Chondrocyte (in vitro differentiated cells): ENCODE measurements at regions not wholly inside any gene's neighbourhood (a gene's known extent, or its start where the extent isn't known, plus 50 kb on each side); places are given as distances from the start of the nearest gene placed in this dataset.

Source experiments
- DNase-seq: peaks from one replicate; pipeline ENCODE4 v3.0.0; 2021; ENCODE audit warnings: mixed read lengths, low spot score
- H3K27ac Mint-ChIP-seq: one replicate; pipeline ENCODE4 v1.8.0; 2021; ENCODE audit warnings: mild to moderate bottlenecking, moderate library complexity, mixed read lengths; ENCODE audit not compliant: unreplicated experiment
- H3K27me3 Mint-ChIP-seq: 2 replicates; pipeline ENCODE4 v1.8.0; 2021; ENCODE audit warnings: low read depth, mixed read lengths
- H3K36me3 Mint-ChIP-seq: 2 replicates; pipeline ENCODE4 v1.8.0; 2021; ENCODE audit warnings: low read depth, mixed read lengths
- H3K4me1 Mint-ChIP-seq: 2 replicates; pipeline ENCODE4 v1.8.0; 2021; ENCODE audit warnings: low read depth, mild to moderate bottlenecking, mixed read lengths
- H3K4me3 Mint-ChIP-seq: one replicate; pipeline ENCODE4 v1.8.0; 2021; ENCODE audit warnings: mild to moderate bottlenecking, moderate library complexity, mixed read lengths; ENCODE audit not compliant: unreplicated experiment
- H3K9me3 Mint-ChIP-seq: 2 replicates; pipeline ENCODE4 v1.8.0; 2021; ENCODE audit warnings: low read depth, mixed read lengths
- TF ChIP-seq, protein P1 (sequence below): fragments of 200-600 bp; sonication (generic); IDR thresholded peaks from 2 replicates; pipeline ENCODE4 v1.5.0; 2021; ENCODE audit warnings: antibody characterized with exemption, mild to moderate bottlenecking, moderate library complexity

DNA sequence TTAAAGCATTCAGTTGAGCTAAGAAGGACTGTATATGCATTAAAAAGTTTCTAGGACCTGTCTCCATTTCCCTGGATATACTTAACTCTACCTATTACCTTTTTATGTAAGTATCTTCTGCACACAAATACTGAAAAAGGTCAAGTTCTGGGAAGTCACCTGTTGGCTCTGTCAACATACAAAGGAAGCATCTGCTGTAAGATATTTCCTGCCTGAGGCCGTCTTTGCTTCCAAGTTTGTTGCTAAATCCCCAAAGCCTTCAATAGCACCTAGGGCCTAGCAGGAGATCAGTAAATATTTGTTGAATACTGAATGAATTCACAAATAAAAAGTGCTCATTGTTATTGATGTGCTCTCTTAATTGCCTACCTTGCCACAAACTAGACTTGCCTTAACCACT, 188.4 kb downstream of the DUSP6 start:
- Mint-ChIP-seq H3K27ac (no peak overlapping the region), H3K27me3 (no peaks in the 10 kb centered on the region), H3K4me3 (no peak overlapping the region), H3K36me3 (no peaks in the 10 kb centered on the region), H3K4me1 (peaks cover 23% of the 10 kb centered on the region), H3K9me3 (no peaks in the 10 kb centered on the region)
- TF ChIP-seq, protein P1, sequence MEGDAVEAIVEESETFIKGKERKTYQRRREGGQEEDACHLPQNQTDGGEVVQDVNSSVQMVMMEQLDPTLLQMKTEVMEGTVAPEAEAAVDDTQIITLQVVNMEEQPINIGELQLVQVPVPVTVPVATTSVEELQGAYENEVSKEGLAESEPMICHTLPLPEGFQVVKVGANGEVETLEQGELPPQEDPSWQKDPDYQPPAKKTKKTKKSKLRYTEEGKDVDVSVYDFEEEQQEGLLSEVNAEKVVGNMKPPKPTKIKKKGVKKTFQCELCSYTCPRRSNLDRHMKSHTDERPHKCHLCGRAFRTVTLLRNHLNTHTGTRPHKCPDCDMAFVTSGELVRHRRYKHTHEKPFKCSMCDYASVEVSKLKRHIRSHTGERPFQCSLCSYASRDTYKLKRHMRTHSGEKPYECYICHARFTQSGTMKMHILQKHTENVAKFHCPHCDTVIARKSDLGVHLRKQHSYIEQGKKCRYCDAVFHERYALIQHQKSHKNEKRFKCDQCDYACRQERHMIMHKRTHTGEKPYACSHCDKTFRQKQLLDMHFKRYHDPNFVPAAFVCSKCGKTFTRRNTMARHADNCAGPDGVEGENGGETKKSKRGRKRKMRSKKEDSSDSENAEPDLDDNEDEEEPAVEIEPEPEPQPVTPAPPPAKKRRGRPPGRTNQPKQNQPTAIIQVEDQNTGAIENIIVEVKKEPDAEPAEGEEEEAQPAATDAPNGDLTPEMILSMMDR = no peak
- no peak for DNase-seq

DNA sequence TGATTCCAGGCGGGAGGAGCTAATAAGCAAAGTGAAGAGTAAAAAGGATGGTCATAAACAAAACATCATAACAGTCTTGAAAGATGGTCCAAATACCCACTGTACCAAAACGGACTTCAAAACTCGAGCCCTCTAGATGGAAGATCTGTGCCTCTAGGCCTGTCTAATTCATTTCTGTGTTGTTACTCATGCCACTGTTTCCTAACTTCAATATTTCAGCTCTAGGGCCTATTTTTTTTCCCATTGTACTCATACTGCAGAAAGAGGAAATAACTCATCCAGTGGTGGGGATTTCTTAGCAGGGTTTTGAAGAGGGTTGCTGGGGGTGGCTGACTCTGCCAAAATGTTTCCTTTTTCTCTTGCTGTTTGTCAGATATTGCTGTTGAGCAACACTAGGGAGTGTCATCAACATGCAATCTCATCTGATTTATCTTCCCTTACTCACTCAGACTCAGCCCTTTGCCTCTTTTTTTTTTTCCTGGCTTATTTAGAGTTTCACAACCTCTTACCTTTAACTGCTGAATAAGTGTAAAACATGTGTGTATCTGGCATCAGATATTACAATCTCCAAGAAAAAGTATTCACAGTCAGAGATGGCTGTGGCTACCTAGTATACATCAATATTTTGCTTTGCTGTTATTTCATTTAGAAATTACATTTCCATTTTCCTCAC, 189.6 kb downstream of the DUSP6 start:
- no peak for DNase-seq
- no peaks in the 10 kb centered on the region for H3K9me3 Mint-ChIP-seq
- H3K4me1 Mint-ChIP-seq = peaks cover 17% of the 10 kb centered on the region
- TF ChIP-seq, protein P1 = no peak
- no peak overlapping the region for H3K27ac Mint-ChIP-seq
- H3K36me3 Mint-ChIP-seq = no peaks in the 10 kb centered on the region
- no peak overlapping the region for H3K4me3 Mint-ChIP-seq
- H3K27me3 Mint-ChIP-seq = no peaks in the 10 kb centered on the region

DNA sequence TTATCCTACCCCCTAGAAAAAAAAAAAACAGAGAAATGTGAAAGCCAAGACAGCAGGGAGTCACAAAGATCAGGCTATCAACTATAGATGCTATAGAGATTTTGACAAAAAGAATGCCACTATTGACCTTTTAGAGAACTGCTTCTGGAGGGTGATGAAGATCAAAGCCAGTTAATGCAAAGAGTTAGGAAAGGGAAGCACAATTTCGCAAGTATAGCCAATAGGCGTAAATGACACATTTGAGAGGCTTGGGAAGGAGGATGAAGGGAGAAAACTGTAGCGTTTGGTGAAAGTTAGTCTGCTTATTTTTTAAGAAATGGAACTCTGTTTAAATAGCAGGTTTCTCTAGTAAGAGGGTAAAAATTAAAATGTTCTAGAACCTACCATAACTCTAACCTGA, 190.7 kb downstream of the DUSP6 start:
- DNase-seq = no peak
- peaks cover 17% of the 10 kb centered on the region for H3K4me1 Mint-ChIP-seq
- H3K27me3 Mint-ChIP-seq = no peaks in the 10 kb centered on the region
- H3K9me3 Mint-ChIP-seq = no peaks in the 10 kb centered on the region
- no peak overlapping the region for H3K27ac Mint-ChIP-seq
- TF ChIP-seq, protein P1 = no peak
- no peaks in the 10 kb centered on the region for H3K36me3 Mint-ChIP-seq
- no peak overlapping the region for H3K4me3 Mint-ChIP-seq

DNA sequence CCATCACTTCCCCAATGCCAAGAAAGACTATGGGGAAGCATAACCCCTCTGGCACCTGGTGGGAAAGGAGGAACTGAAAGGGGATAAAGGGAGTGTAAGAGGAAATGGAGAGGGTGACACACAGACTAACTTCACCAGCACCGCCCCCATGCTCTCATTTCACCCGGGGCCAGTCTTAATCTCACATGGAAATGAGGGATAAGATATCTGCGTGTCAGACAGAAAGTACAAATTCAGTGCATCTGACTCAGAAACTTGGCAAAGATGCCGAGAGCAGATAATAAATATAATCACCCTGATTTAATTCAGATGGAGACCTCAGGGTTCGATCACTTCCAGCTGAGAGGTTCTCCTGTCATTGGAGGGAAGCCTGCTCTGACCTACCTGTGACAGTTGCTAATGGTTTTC, 191.6 kb downstream of the DUSP6 start:
- no peaks in the 10 kb centered on the region for H3K27me3 Mint-ChIP-seq
- no peak for DNase-seq
- H3K4me3 Mint-ChIP-seq = no peak overlapping the region
- H3K27ac Mint-ChIP-seq = no peak overlapping the region
- no peaks in the 10 kb centered on the region for H3K36me3 Mint-ChIP-seq
- peaks cover 12% of the 10 kb centered on the region for H3K4me1 Mint-ChIP-seq
- H3K9me3 Mint-ChIP-seq = no peaks in the 10 kb centered on the region
- TF ChIP-seq, protein P1 = no peak

DNA sequence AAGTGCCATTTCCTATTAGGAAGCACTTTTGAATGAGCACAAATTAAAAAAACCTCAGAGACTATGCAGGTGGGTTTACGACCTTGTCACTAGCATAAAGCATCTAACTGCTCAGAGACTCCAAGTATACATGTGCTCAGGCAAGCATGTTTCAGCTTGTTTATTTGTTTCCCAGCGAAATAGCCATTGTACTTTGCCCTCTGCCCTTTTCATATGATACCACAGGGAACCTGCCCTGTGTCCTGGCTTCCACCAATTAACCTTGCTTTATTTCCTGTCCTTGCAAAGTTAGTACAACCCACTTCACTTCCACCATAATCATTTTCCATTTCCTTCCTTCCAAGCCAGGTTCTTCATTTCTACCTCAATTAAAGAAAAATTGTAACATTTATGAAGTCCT, 194.9 kb downstream of the DUSP6 start:
- TF ChIP-seq, protein P1 = no peak
- DNase-seq = no peak
- H3K36me3 Mint-ChIP-seq = no peaks in the 10 kb centered on the region
- peaks cover 4% of the 10 kb centered on the region for H3K9me3 Mint-ChIP-seq
- H3K27me3 Mint-ChIP-seq = no peaks in the 10 kb centered on the region
- no peak overlapping the region for H3K27ac Mint-ChIP-seq
- H3K4me3 Mint-ChIP-seq = no peak overlapping the region
- H3K4me1 Mint-ChIP-seq = peaks cover 7% of the 10 kb centered on the region
